ENCODE measurements at regions not wholly inside any gene's neighbourhood (a gene's known extent, or its start where the extent isn't known, plus 50 kb on each side); places are given as distances from the start of the nearest gene placed in this dataset.

DNA sequence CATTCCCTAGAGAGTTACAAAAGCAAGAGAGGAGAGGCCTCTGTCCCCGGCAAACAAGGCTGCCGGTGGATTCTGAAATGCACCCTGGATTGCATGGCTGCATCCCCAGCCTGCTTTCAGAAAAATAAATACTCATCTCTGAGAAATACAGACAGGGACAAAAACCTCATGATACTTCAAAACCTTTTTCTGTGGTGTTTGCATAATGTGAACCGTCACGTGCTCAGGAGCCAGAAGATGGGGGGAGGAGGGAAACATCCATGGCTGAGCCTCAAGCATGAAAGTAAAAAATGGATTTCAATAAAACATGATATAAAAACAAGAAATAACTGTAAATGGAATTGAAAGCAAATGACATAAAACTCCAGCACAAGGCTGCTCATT, 198.5 kb upstream of the NCAM1 start:
- Mint-ChIP-seq H3K27ac (no peak overlapping the region), H3K4me3 (no peak overlapping the region), H3K36me3 (ENCODE audit: low read depth) (no peaks in the 10 kb centered on the region), H3K27me3 (no peaks in the 10 kb centered on the region), H3K4me1 (no peaks in the 10 kb centered on the region), H3K9me3 (no peaks in the 10 kb centered on the region)
- TF ChIP-seq, protein P1, sequence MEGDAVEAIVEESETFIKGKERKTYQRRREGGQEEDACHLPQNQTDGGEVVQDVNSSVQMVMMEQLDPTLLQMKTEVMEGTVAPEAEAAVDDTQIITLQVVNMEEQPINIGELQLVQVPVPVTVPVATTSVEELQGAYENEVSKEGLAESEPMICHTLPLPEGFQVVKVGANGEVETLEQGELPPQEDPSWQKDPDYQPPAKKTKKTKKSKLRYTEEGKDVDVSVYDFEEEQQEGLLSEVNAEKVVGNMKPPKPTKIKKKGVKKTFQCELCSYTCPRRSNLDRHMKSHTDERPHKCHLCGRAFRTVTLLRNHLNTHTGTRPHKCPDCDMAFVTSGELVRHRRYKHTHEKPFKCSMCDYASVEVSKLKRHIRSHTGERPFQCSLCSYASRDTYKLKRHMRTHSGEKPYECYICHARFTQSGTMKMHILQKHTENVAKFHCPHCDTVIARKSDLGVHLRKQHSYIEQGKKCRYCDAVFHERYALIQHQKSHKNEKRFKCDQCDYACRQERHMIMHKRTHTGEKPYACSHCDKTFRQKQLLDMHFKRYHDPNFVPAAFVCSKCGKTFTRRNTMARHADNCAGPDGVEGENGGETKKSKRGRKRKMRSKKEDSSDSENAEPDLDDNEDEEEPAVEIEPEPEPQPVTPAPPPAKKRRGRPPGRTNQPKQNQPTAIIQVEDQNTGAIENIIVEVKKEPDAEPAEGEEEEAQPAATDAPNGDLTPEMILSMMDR (IDR thresholded peaks at IDR 0.05) = no peak
- DNase-seq (no peak), ATAC-seq (ENCODE audit: low read depth) (no peak)
- POLR2A ChIA-PET = no interaction called here
- intact Hi-C loops (cut with micrococcal nuclease) = no loop called here
- CTCF ChIA-PET = no interaction called here

DNA sequence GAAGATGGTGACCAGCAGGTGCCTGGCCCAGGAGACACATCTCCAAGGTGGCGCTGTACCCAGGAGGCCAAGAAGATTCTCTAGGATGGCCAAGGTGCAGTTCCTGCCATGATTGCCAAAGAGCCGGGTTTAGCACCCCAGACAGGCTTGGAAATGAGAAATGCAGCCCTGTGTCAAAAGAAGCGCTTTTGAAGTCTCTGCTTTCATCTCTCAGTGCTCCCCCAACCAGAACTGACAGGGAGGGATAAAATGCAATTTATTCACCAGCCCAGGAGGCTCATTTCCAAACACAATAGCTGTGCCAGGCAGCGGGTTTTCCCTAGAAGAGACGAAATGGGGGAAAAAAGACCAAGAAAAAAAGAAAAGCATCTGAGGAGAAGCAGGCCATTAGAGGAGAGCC, 195.9 kb upstream of the NCAM1 start:
- Mint-ChIP-seq H3K4me3 (no peak overlapping the region), H3K9me3 (no peaks in the 10 kb centered on the region), H3K27me3 (no peaks in the 10 kb centered on the region), H3K27ac (no peak overlapping the region), H3K4me1 (no peaks in the 10 kb centered on the region), H3K36me3 (ENCODE audit: low read depth) (no peaks in the 10 kb centered on the region)
- no peak for DNase-seq
- no peak for ATAC-seq (ENCODE audit: low read depth)
- intact Hi-C loops (cut with micrococcal nuclease) = no loop called here
- ChIA-PET POLR2A (no interaction called here), CTCF (no interaction called here)
- TF ChIP-seq, protein P1 (IDR thresholded peaks at IDR 0.05) = no peak

DNA sequence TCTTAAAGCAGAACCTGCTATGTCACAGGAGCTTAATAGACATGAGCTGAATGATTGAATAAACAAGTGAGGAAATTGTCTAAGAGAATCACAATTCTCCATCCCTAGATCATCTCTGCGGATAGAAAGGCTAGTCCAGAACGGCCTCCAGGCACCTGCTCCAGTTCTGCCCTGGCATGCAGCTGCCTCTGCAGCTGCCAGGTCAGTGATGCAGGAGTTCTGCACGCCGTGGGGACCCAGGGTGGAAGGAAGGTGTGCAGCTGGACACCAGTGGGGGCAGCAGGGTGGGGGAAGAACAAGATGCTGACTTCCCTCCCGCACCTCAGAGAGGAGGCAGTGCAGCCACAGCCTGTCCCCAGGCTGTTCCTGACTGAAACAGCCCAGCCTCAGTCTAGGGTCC, 192.1 kb upstream of the NCAM1 start:
- H3K4me3 Mint-ChIP-seq = no peak overlapping the region
- ATAC-seq (ENCODE audit: low read depth) (no peak), DNase-seq (no peak)
- intact Hi-C loops (cut with micrococcal nuclease) = no loop called here
- CTCF ChIA-PET = no interaction called here
- no peaks in the 10 kb centered on the region for H3K27me3 Mint-ChIP-seq
- H3K9me3 Mint-ChIP-seq = no peaks in the 10 kb centered on the region
- H3K36me3 Mint-ChIP-seq (ENCODE audit: low read depth) = no peaks in the 10 kb centered on the region
- no peak overlapping the region for H3K27ac Mint-ChIP-seq
- no peaks in the 10 kb centered on the region for H3K4me1 Mint-ChIP-seq
- POLR2A ChIA-PET = no interaction called here
- TF ChIP-seq, protein P1 (IDR thresholded peaks at IDR 0.05) = no peak

DNA sequence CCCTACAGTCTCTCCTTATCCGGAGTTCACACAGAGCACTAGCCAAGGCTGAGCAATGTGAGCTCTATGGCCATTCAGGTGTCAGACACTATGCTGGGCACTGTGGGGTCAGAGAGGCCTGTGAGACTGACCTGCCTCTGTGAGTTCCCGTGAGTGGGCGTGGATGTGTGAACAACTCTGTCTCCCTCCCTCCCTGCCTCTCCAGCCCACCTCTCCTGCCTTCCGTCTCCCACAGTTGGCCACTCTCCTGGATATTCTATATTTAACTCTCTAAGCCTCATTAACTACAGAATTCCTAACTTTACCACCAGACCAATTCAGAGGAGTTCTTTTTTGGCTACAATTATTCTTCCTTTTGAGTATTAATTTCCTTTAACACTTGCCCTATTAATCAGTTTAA, 191.6 kb upstream of the NCAM1 start:
- H3K4me3 Mint-ChIP-seq = no peak overlapping the region
- H3K36me3 Mint-ChIP-seq (ENCODE audit: low read depth) = no peaks in the 10 kb centered on the region
- no peaks in the 10 kb centered on the region for H3K4me1 Mint-ChIP-seq
- ATAC-seq (ENCODE audit: low read depth) (no peak), DNase-seq (no peak)
- no peaks in the 10 kb centered on the region for H3K9me3 Mint-ChIP-seq
- no peak overlapping the region for H3K27ac Mint-ChIP-seq
- POLR2A ChIA-PET = no interaction called here
- intact Hi-C loops (cut with micrococcal nuclease) = no loop called here
- H3K27me3 Mint-ChIP-seq = no peaks in the 10 kb centered on the region
- CTCF ChIA-PET = no interaction called here
- TF ChIP-seq, protein P1 (IDR thresholded peaks at IDR 0.05) = no peak

DNA sequence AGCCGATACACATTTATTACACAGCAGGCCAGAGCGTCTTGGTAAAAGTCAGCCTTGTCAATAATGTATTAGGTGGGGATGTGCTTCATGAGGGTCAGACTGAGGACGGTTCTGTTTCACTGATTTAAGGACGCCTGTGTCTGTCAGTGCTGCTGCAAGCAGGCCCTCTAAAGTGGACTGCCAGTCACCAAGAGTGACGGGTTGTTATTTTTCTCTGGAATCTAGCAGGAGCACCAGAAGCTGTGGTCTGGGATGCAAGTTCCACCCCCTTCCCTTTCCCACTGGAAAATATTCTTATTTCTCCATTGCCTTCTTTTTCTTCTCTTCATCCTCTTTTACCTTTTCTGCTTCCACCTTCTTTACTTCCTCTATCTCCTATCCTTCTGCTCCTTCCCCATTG, 191.2 kb upstream of the NCAM1 start:
- intact Hi-C loops (cut with micrococcal nuclease) = no loop called here
- H3K4me1 Mint-ChIP-seq = no peaks in the 10 kb centered on the region
- ChIA-PET POLR2A (no interaction called here), CTCF (no interaction called here)
- no peaks in the 10 kb centered on the region for H3K27me3 Mint-ChIP-seq
- H3K4me3 Mint-ChIP-seq = no peak overlapping the region
- H3K27ac Mint-ChIP-seq = no peak overlapping the region
- ATAC-seq (ENCODE audit: low read depth) (no peak), DNase-seq (no peak)
- TF ChIP-seq, protein P1 (IDR thresholded peaks at IDR 0.05) = no peak
- no peaks in the 10 kb centered on the region for H3K36me3 Mint-ChIP-seq (ENCODE audit: low read depth)
- H3K9me3 Mint-ChIP-seq = no peaks in the 10 kb centered on the region

Measured in activated B cell treated with CpG ODN at 0.5 μM for 24 hours (primary cell).